IPS-NIHi7 (cell line): ENCODE measurements at regions not wholly inside any gene's neighbourhood (a gene's known extent, or its start where the extent isn't known, plus 50 kb on each side); places are given as distances from the start of the nearest gene placed in this dataset.
"Not testable (repeated sequence)": the region's sequence is repeated elsewhere in the genome, so short reads cannot be mapped to it uniquely, and the experiment has no call there.

ENCODE experiments used
- DNase-seq: peaks from one replicate; pipeline ENCODE4 v3.0.0; 2012; ENCODE audit warnings: mixed read lengths; ENCODE audit errors: extremely low spot score

GRCh38 chr5:114953565-114953964 is 216.1 kb downstream of the TRIM36 start:
- no peak for DNase-seq

GRCh38 chr5:114952876-114953275 is 216.8 kb downstream of the TRIM36 start:
- no peak for DNase-seq

GRCh38 chr5:114949756-114950155 is 220.0 kb downstream of the TRIM36 start:
- no peak for DNase-seq

GRCh38 chr5:114948986-114949621 is 220.6 kb downstream of the TRIM36 start:
- DNase-seq = no peak

GRCh38 chr5:114948363-114948762 is 221.3 kb downstream of the TRIM36 start:
- no peak for DNase-seq

GRCh38 chr5:114940709-114941108 is 229.0 kb downstream of the TRIM36 start:
- DNase-seq = no peak

- no peak for DNase-seq
These were observed 234.2 kb downstream of the TRIM36 start for GRCh38 chr5:114935490-114935889.

- no peak for DNase-seq
These were observed 240.9 kb downstream of the TRIM36 start for GRCh38 chr5:114928644-114929462.

GRCh38 chr5:114924769-114925168 is 244.9 kb downstream of the TRIM36 start:
- DNase-seq = no peak

GRCh38 chr5:114912189-114912920 is 257.4 kb downstream of the TRIM36 start:
- DNase-seq = no peak

GRCh38 chr5:114910727-114911126 is 259.0 kb downstream of the TRIM36 start:
- no peak for DNase-seq

- DNase-seq = no peak
These were observed 260.3 kb downstream of the TRIM36 start for GRCh38 chr5:114909424-114909823.

GRCh38 chr5:114903767-114904166 is 265.9 kb downstream of the TRIM36 start:
- DNase-seq = no peak

- no peak for DNase-seq
These were observed 271.1 kb downstream of the TRIM36 start for GRCh38 chr5:114898602-114899001.

GRCh38 chr5:114883675-114884074 is 286.0 kb downstream of the TRIM36 start:
- no peak for DNase-seq

- DNase-seq = no peak
These were observed 310.3 kb downstream of the TRIM36 start for GRCh38 chr5:114859438-114859735.

- no peak for DNase-seq
These were observed 310.9 kb downstream of the TRIM36 start for GRCh38 chr5:114858665-114859437.

GRCh38 chr5:114857941-114858551 is 311.7 kb downstream of the TRIM36 start:
- DNase-seq = no peak

GRCh38 chr5:114844711-114845110 is 325.0 kb downstream of the TRIM36 start:
- DNase-seq = not testable (repeated sequence)

- no peak for DNase-seq
These were observed 330.3 kb downstream of the TRIM36 start for GRCh38 chr5:114839360-114839759.

- DNase-seq = no peak
These were observed 330.8 kb downstream of the TRIM36 start for GRCh38 chr5:114838937-114839336.

- DNase-seq = no peak
These were observed 339.6 kb downstream of the TRIM36 start for GRCh38 chr5:114830114-114830513.
